ENCODE measurements at regions not wholly inside any gene's neighbourhood (a gene's known extent, or its start where the extent isn't known, plus 50 kb on each side); places are given as distances from the start of the nearest gene placed in this dataset.
"Not testable (repeated sequence)": the region's sequence is repeated elsewhere in the genome, so short reads cannot be mapped to it uniquely, and the experiment has no call there.

DNA sequence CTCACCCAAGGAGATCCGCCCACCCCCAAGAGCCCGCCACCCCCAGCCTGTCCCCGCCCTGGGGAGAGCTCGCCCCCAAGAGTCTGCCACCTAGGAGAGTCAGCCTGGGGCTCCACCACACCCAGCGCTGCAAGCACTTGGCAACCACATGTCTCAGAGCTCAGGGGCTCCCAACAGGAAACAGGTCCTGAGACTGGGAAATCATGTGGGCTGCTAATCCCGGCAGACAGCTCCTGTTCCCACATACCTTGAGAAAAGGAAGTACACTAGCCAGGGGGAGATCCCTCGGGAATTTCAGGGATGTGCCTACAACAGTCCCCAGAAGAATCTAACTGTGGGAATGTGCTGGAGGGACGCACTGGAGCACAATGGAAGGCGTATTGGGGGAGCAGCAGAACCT, 331.4 kb downstream of the ANAPC1 start:
- TF ChIP-seq EZH2phosphoT487 (IDR thresholded peaks at IDR 0.05; ENCODE audit: low read depth): not testable (repeated sequence)
- TF ChIP-seq, protein P1, sequence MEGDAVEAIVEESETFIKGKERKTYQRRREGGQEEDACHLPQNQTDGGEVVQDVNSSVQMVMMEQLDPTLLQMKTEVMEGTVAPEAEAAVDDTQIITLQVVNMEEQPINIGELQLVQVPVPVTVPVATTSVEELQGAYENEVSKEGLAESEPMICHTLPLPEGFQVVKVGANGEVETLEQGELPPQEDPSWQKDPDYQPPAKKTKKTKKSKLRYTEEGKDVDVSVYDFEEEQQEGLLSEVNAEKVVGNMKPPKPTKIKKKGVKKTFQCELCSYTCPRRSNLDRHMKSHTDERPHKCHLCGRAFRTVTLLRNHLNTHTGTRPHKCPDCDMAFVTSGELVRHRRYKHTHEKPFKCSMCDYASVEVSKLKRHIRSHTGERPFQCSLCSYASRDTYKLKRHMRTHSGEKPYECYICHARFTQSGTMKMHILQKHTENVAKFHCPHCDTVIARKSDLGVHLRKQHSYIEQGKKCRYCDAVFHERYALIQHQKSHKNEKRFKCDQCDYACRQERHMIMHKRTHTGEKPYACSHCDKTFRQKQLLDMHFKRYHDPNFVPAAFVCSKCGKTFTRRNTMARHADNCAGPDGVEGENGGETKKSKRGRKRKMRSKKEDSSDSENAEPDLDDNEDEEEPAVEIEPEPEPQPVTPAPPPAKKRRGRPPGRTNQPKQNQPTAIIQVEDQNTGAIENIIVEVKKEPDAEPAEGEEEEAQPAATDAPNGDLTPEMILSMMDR (IDR thresholded peaks at IDR 0.05; ENCODE audit: low read depth, low read length): not testable (repeated sequence)

Measured in OCI-LY3 (cell line).